ENCODE measurements at regions not wholly inside any gene's neighbourhood (a gene's known extent, or its start where the extent isn't known, plus 50 kb on each side); places are given as distances from the start of the nearest gene placed in this dataset.

GRCh38 chr14:100648474-100649172, 61.4 kb upstream of the BEGAIN start:
- Histone ChIP-seq H2AFZ (ENCODE audit: low read depth, low read length) (no peak overlapping the region), H3K9ac (replicated peaks; ENCODE audit: extremely low read depth, insufficient read depth, low read length) (no peak overlapping the region), H3K27ac (ENCODE audit: insufficient read depth, low read depth, low read length) (no peak overlapping the region), H3K4me3 (replicated peaks in 1 of 3; ENCODE audit: insufficient read depth in 1 of 3, low read depth in 1 of 3, low read length in 3 of 3) (no peak overlapping the region), H3K4me1 (ENCODE audit: control insufficient read depth, extremely low read depth, insufficient read depth, low read length) (peaks cover 14% of the 10 kb centered on the region), H3K79me2 (ENCODE audit: control insufficient read depth, insufficient read depth, low read length) (no peaks in the 10 kb centered on the region), H3K36me3 (ENCODE audit: control insufficient read depth in 2 of 2, extremely low read depth in 1 of 2, insufficient read depth in 2 of 2, low read length in 2 of 2) (no peaks in the 10 kb centered on the region), H3K9me1 (replicated peaks; ENCODE audit: control insufficient read depth, extremely low read depth, insufficient read depth, low read length) (no peaks in the 10 kb centered on the region), H3K9me3 (replicated peaks; ENCODE audit: control insufficient read depth, insufficient read depth, low read length) (no peaks in the 10 kb centered on the region), H4K20me1 (replicated peaks; ENCODE audit: control insufficient read depth, extremely low read depth, insufficient read depth, low read length) (no peaks in the 10 kb centered on the region), H3K27me3 (ENCODE audit: control insufficient read depth in 2 of 2, insufficient read depth in 2 of 2, low read length in 2 of 2) (peaks cover 4 to 10% of the 10 kb centered on the region in 2 experiments), H3K4me2 (ENCODE audit: insufficient read depth, low read length) (no peak overlapping the region)
- BruUV-seq (replicated peaks) = no TSS peak
- dilution Hi-C loops (cut with MboI; ENCODE audit: extremely low pct_ligation_motif_present, low sequenced_read_pairs) (no loop called here), intact Hi-C loops (cut with micrococcal nuclease) (loop anchor here (5.0 kb wide), 1 partner anchor 979 kb away; no protein-coding TSS in a partner anchor)
- FAIRE-seq (no peak), DNase-seq (ENCODE audit: low read depth, low spot score) (no peak)
- no peak for TF ChIP-seq POLR2A (IDR thresholded peaks at IDR 0.05; ENCODE audit: low read depth, low read length)
- TF ChIP-seq, protein P1, sequence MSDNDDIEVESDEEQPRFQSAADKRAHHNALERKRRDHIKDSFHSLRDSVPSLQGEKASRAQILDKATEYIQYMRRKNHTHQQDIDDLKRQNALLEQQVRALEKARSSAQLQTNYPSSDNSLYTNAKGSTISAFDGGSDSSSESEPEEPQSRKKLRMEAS (IDR thresholded peaks at IDR 0.05; ENCODE audit: insufficient read depth, insufficient read length) = no peak
- TF ChIP-seq GATA2 (IDR thresholded peaks at IDR 0.05; ENCODE audit: insufficient read depth, insufficient read length, low read depth, low read length) = no peak
- TF ChIP-seq MYC (IDR thresholded peaks at IDR 0.05; ENCODE audit: low read depth, low read length) = no peak
- no peak for TF ChIP-seq FOS (IDR thresholded peaks at IDR 0.05; ENCODE audit: borderline replicate concordance, insufficient read depth, low read length)
- TF ChIP-seq POLR2AphosphoS5 (IDR thresholded peaks at IDR 0.05; ENCODE audit: insufficient read depth, low read depth, low read length) = no peak
- TF ChIP-seq EZH2 (IDR thresholded peaks at IDR 0.05; ENCODE audit: borderline replicate concordance, low read depth, low read length, severe bottlenecking) = no peak
- TF ChIP-seq CTCF (IDR thresholded peaks at IDR 0.05; ENCODE audit: extremely low read depth in 1 of 2, insufficient read depth in 1 of 2, low read depth in 1 of 2, low read length in 2 of 2) = no peak
- no peak for TF ChIP-seq JUN (IDR thresholded peaks at IDR 0.05; ENCODE audit: borderline replicate concordance, insufficient read depth, insufficient read length, low read depth)
- POLR2A ChIA-PET = interaction anchor here (0.6 kb wide), 1 partner anchor 1112 kb away, joined by 5 read pairs; no protein-coding TSS in a partner anchor
- CTCF ChIA-PET = interaction anchor here (1.2 kb wide), 1 partner anchor 263 kb away, joined by 4 read pairs; no protein-coding TSS in a partner anchor
